K562 (cell line): ENCODE measurements at regions not wholly inside any gene's neighbourhood (a gene's known extent, or its start where the extent isn't known, plus 50 kb on each side); places are given as distances from the start of the nearest gene placed in this dataset.

ENCODE experiments used
- HDGF ChIP-seq: fragments of 450-650 bp; IDR thresholded peaks from 2 replicates; pipeline ENCODE4 v1.6.1; 2016
- MAX ChIP-seq: sonication (generic); formaldehyde crosslinking; IDR thresholded peaks from 2 replicates; pipeline ENCODE4 v1.9.0; 2022; ENCODE audit warnings: mild to moderate bottlenecking, missing genetic modification reagents
- SMC3 ChIP-seq: conservative IDR thresholded peaks from 2 replicates; pipeline ENCODE4 v1.6.1; 2011; ENCODE audit warnings: low read depth, low read length, improper control_type of control experiment; ENCODE audit not compliant: insufficient read depth
- TEAD1 ChIP-seq, 2 experiments: fragments of 450-650 bp in 1 of 2; sonication (generic) in 1 of 2; formaldehyde crosslinking; IDR thresholded peaks; 2 replicates each; pipeline versions ENCODE4 v1.4.0 to v1.8.0; 2020 to 2022; ENCODE audit warnings: mild to moderate bottlenecking in 2 of 2, missing genetic modification reagents in 1 of 2

GRCh38 chr21:37974081-37974480 lies 57.8 kb upstream of the KCNJ6 start:
- TF ChIP-seq HDGF (no peak), TEAD1 (CRISPR knock-in tag; IDR thresholded peaks at IDR 0.05) (no peak), SMC3 (no peak), MAX (CRISPR knock-in tag) (no peak)
